C4-2B (cell line): ENCODE measurements at regions not wholly inside any gene's neighbourhood (a gene's known extent, or its start where the extent isn't known, plus 50 kb on each side); places are given as distances from the start of the nearest gene placed in this dataset.

Experiments
- H3K27ac ChIP-seq: fragments of 450-650 bp; 2 replicates; pipeline ENCODE4 v1.5.1; 2017
- ZFX ChIP-seq: fragments of 450-650 bp; IDR thresholded peaks from 2 replicates; pipeline ENCODE4 v1.6.1; 2017
- TF ChIP-seq, protein P1 (sequence below): fragments of 450-650 bp; conservative IDR thresholded peaks from 2 replicates; pipeline ENCODE4 v1.5.1; 2017; ENCODE audit warnings: mild to moderate bottlenecking

- TF ChIP-seq ZFX = no peak
- TF ChIP-seq, protein P1, sequence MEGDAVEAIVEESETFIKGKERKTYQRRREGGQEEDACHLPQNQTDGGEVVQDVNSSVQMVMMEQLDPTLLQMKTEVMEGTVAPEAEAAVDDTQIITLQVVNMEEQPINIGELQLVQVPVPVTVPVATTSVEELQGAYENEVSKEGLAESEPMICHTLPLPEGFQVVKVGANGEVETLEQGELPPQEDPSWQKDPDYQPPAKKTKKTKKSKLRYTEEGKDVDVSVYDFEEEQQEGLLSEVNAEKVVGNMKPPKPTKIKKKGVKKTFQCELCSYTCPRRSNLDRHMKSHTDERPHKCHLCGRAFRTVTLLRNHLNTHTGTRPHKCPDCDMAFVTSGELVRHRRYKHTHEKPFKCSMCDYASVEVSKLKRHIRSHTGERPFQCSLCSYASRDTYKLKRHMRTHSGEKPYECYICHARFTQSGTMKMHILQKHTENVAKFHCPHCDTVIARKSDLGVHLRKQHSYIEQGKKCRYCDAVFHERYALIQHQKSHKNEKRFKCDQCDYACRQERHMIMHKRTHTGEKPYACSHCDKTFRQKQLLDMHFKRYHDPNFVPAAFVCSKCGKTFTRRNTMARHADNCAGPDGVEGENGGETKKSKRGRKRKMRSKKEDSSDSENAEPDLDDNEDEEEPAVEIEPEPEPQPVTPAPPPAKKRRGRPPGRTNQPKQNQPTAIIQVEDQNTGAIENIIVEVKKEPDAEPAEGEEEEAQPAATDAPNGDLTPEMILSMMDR = no peak
- H3K27ac ChIP-seq = no peak overlapping the region
Measured at GRCh38 chr3:115281697-115282675, 134.9 kb upstream of the ZBTB20 start.

DNA sequence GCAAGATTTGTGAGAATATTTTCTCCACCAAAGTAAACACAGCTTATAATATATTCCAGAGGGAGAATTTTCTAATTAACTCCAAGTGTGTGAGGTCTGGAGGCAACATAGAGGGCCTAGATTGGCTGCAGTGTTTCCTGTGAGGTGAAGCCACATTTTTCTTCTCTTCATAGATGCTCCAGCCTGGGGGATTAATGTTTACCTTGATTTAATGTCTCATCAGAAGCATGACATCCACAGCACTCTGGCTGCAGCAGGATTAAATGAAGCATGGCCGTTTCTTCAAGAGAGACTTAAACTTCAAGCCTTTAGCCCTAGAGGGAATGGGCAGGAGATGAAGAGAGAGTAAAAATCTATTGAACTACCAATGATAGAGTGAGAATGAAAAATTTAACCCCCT, 137.9 kb upstream of the ZBTB20 start:
- no peak overlapping the region for H3K27ac ChIP-seq
- TF ChIP-seq, protein P1 = no peak
- no peak for TF ChIP-seq ZFX

- TF ChIP-seq ZFX = no peak
- TF ChIP-seq, protein P1 = no peak
- H3K27ac ChIP-seq = no peak overlapping the region
Measured at GRCh38 chr3:115286529-115287197, 139.6 kb upstream of the ZBTB20 start.

- no peak overlapping the region for H3K27ac ChIP-seq
- TF ChIP-seq, protein P1 = no peak
- TF ChIP-seq ZFX = no peak
Measured at GRCh38 chr3:115287198-115287597, 140.1 kb upstream of the ZBTB20 start.

DNA sequence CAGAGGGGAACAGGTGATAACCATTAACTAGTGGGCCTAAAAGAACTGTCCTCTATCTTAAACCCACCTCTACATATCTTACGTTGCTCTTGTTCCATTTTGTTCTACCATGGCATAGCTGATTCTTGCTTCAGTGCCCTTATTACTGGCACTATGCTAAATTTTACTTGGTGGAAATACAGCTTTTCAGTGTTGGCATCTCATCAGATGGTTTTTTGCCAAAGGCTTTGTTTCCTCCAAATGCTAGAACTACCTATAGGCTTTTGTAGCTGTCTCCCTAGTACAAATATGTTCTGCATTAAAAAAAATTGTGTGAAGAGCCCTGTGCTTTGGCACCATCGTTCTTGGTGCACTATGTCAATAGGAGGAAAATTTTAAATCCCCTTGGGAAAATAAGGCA, 145.0 kb upstream of the ZBTB20 start:
- H3K27ac ChIP-seq = no peak overlapping the region
- TF ChIP-seq ZFX = no peak
- TF ChIP-seq, protein P1 = no peak

DNA sequence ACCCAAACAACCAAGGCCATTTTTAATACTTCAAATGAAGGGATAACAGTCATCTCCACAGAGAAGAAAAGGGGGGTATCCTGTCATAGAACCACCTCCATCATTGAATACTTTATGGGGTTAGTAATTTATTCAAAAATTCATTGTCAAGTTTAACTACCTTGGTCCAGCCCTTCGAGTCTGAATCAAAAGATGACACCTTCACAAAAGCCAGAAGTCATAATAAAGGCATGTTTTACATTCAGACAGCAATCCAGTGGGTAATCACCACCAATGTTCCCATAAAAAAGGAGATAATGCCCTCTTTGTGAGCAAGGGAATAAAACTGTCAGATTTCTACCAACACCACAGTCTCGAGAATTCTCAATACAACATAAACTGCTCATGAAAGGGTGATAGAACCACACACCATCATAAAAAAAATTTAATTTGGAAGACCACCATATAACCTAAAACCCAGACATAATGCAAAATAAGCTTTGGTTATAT, 145.6 kb upstream of the ZBTB20 start:
- no peak for TF ChIP-seq ZFX
- TF ChIP-seq, protein P1 = no peak
- H3K27ac ChIP-seq = no peak overlapping the region

DNA sequence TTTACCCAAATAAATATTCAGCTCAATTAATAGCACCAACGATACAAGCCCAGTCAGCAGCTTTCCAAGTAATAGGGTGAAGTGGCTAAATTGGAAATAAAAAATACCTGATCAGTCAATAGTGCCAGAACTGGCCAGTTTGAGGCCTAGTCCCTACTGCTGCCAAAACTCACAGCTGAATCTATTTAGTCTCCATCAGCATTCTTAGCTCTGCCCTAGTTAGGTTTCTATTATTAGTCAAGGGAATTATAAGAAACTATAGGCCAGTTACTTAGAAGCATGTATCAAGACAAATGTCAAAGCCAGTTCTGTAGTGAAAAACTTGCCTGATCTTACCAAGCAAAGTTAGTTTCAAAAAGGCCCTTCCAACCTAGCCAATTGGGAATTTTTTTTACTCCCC, 146.2 kb upstream of the ZBTB20 start:
- H3K27ac ChIP-seq = no peak overlapping the region
- TF ChIP-seq ZFX = no peak
- TF ChIP-seq, protein P1 = no peak
